HFF-Myc (cell line): ENCODE measurements at regions not wholly inside any gene's neighbourhood (a gene's known extent, or its start where the extent isn't known, plus 50 kb on each side); places are given as distances from the start of the nearest gene placed in this dataset.

Source experiments
- DNase-seq: peaks from one replicate; pipeline ENCODE4 v3.0.0-alpha.2; 2011; ENCODE audit warnings: low read depth; ENCODE audit errors: extremely low read depth
- H3K4me3 ChIP-seq: replicated peaks from 2 replicates; pipeline ENCODE4 v1.5.1; 2011; ENCODE audit warnings: low read depth, mild to moderate bottlenecking, control low read depth, low read length
- CTCF ChIP-seq: IDR thresholded peaks from 2 replicates; pipeline ENCODE4 v1.5.1; 2012; ENCODE audit warnings: mild to moderate bottlenecking, low read depth, low read length, control low read depth; ENCODE audit errors: missing control alignments

DNA sequence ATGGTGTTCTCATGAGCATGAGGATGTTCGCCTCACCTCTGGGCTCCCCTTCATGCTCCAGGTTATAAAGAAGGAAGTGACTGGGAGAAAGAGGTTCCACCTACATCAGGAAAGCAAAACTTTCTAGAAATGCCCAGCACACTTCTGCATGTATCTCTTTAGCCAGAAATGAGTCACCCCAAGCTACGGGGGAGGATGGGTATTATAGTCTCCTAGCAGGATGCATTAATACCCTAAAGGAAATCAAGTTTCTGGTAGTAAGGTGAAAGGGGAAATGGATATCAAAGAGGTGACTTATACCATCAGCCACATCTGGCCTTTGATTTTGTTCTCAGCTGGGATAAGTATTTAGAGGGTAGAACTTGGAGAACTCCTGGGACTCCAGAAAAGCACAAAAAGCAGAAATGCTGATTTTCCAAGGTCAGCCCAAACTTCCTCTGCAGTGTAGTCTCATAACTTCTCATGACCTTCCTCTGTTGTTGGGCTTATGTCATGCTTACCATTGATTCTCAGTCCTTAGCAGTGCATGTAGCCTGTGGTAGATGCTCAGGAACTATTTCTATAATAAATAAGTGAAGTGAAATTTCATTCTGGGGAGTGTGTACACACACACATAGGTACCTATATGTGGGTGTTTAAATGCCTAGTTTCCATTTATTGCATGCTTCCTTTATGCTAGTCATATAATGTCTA is 209.4 kb upstream of the CRY1 start:
- no peak overlapping the region for H3K4me3 ChIP-seq
- no peak for DNase-seq
- no peak for TF ChIP-seq CTCF

GRCh38 chr12:107304588-107305532 is 211.5 kb upstream of the CRY1 start:
- no peak for TF ChIP-seq CTCF
- H3K4me3 ChIP-seq, result no peak overlapping the region
- no peak for DNase-seq

DNA sequence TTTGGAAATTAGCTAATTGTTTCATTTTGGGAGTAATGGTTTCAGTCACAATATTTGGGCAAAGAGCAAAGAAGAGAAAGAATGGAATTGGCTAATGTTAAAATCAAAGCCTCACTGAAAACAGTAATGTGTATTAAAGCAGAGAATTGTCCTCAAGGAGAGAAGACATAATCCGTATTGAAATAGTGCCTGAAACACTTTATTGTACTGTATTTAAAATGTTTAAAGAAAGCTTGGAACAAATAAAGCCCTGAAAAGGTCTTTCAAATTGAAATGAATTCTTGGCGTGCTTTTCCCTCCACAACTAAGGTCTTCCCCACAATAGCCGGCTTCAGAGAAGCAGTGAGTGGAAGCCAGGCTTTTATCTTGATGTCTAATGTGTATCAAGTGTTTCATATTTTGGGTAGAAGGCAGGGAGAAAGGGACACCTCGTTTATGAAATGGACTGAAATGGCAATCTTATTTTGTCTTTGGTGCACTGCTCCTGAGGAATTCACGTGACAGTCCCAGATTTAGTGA is 212.9 kb upstream of the CRY1 start:
- TF ChIP-seq CTCF, result no peak
- DNase-seq, result no peak
- H3K4me3 ChIP-seq, result no peak overlapping the region

GRCh38 chr12:107308310-107308709 is 215.0 kb upstream of the CRY1 start:
- TF ChIP-seq CTCF, result no peak
- no peak overlapping the region for H3K4me3 ChIP-seq
- no peak for DNase-seq

DNA sequence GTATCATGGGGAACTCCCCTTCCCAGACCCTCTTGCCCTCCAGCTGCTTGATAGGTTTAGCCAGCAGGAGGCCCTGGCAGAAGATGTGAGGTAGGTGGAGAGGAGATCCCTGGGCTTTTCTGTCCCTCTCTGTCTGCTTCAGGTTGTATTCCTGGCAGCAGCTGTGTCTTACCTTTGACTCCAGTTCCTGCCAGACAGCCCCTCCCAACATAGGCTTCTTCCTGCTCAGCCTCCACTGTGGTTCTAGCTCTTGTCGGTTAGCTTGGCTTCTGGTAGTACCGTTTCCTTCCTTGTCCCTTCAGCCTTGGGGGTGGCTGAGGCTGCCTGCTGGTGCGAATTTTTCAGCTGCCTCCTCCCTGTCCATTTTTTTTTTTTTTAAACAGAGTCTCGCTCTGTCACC is 215.7 kb upstream of the CRY1 start:
- no peak for TF ChIP-seq CTCF
- DNase-seq, result no peak
- no peak overlapping the region for H3K4me3 ChIP-seq

- no peak overlapping the region for H3K4me3 ChIP-seq
- TF ChIP-seq CTCF, result no peak
- DNase-seq, result no peak
These were observed 217.3 kb upstream of the CRY1 start for GRCh38 chr12:107310621-107311020.
